ENCODE measurements at regions not wholly inside any gene's neighbourhood (a gene's known extent, or its start where the extent isn't known, plus 50 kb on each side); places are given as distances from the start of the nearest gene placed in this dataset.
"Not testable (repeated sequence)": the region's sequence is repeated elsewhere in the genome, so short reads cannot be mapped to it uniquely, and the experiment has no call there.

DNA sequence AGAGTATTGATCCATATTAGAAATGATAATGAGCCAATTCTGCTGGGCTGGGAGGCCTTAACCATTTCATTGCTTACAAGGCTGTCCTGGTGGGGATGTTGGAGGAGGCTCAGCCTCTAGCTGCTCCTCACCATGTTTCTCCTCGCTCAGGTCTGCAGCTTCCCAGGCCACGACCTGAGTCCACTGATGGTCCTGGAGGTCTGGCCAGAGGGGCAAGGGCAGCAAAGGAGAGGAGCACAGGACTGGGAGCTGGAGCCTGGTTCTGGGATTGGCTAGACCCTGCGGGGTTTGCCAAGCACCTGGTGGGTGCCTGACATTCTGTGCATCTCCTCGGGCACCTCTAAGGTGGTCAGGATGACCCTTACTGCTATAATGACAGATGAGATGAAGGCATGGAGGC is 92.6 kb downstream of the KIF26A start:
- no peak for DNase-seq

DNA sequence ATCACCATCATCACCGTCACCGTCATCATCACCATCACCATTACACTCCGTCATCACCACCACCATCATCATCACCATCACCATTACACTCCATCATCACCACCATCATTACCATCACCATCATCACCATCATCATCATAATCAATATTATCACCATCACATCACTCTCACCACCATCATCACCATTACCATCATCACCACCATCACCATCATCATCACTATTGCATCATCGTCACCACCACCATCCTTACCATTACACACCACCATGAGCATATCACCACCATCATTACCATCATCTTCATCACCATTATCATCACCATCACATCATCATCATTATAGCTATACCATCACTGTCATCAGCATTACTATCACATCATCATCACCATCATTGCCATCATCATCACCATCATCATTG is 93.7 kb downstream of the KIF26A start:
- no peak for DNase-seq

DNA sequence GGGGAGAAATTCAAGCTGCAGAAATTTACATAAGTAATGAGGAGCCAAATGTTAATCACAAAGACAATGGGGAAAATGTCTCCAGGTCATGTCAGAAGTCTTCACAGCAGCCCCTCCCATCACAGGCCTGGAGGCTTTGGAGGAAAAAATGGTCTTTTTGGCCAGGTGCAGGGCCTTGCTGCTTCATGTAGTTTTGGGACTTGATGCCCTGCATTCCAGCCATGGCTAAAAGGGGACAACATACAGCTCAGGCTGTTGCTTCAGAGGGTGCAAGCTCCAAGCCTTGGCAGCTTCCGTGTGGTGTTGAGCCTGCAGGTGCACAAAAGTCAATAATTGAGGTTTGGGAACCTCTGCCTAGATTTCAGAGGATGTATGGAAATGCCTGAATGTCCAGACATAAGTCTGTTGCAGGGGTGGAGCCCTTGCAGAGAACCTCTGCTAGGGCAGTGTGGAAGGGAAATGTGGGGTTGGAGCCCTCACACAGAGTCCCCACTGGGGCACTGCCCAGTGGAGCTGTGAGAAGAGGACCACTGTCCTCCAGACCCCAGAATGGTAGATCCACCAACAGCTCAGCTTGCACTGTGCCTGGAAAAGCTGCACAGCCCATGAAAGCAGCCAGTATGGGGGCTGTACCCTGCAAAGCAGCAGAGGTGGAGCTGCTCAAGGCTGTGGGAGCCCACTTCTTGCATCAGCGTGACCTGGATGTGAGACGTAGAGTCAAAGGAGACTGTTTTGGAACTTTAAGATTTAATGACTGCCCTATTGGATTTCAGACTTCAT is 95.8 kb downstream of the KIF26A start:
- not testable (repeated sequence) for DNase-seq

- no peak for DNase-seq
Measured at GRCh38 chr14:104235686-104236085, 97.3 kb downstream of the KIF26A start.

DNA sequence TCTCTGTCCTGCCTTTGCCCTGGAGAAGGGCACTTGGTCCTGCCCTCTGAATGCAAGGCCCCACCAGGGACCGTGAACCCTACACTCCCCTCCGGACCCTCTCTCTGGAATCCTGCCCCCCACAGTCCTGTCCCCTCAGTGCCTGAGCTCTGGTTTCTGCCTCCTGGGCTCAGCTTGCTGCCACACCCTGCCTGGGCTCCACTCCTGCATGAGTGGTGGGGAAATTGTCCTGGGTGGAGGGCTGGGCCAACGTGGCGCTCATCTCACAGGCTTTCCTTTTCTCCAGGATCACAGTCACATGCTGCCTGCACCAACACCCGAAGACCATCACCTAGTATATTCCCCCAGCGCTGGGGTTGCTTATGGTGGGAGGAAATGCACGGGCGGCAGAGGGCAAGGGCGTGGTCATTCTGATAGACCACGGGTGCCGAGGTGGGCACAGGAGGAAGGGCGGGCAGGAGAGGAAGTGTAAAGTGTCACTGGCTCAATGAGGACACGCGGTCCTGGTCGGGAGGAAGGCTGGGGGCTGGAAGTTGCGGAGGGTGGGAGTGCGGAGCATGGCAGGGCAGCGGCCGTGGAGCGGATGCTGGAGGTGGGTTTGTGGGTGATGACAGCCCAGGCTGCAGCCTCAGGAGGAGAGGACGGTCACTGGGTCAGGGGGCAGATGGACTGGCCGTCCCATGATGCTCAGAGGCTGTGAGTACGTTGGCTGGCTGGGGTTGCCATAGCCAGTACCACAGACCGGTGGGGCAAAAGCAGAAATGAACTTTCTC is 99.5 kb downstream of the KIF26A start:
- no peak for DNase-seq

- no peak for DNase-seq
Measured at GRCh38 chr14:104238424-104239184, 100.2 kb downstream of the KIF26A start.

GRCh38 chr14:104239185-104239775 is 100.9 kb downstream of the KIF26A start:
- DNase-seq = no peak

DNA sequence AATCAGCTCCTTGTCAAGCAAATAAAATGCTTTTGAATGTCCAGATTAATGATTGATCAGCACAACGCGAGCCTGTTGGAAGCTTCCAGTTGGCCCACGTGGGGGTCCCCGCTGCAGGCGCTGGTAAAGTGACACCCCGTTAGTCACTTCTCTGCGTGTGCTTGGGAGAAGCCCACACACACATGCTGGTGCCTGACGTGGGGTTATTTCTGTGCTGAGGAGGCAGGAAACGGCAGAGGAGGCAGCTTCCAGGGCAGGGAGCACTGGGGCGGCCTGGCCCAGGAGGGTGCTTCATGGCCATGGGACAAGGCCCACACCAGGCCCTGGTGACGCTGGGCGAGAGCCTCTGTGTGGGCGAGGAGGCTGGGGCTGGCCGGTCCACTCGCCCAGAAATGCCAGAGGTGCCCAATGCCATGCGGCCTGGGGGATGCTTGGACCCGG is 101.5 kb downstream of the KIF26A start:
- DNase-seq = no peak

- DNase-seq = no peak
Measured at GRCh38 chr14:104240434-104241157, 102.2 kb downstream of the KIF26A start.

DNA sequence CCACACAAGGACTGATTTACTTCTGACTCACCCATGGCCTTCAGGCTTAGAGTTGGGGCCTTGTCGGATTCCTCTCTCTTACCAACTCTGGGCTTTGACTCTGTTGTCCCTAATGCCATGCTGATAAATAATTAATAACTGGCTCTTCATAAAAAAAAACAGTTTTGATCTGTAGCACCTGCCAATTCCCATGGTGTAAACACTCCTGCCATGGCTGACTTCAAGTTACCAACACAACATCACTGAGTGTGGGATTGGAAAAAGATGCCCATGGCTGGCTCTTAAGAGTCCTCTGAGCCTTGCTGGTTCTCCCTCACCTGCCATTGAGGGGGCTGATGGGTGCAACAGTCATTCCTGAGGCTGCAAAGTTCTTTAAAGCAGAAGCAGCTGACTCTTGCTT is 104.8 kb downstream of the KIF26A start:
- DNase-seq = no peak

- no peak for DNase-seq
Measured at GRCh38 chr14:104244221-104245011, 106.0 kb downstream of the KIF26A start.

DNA sequence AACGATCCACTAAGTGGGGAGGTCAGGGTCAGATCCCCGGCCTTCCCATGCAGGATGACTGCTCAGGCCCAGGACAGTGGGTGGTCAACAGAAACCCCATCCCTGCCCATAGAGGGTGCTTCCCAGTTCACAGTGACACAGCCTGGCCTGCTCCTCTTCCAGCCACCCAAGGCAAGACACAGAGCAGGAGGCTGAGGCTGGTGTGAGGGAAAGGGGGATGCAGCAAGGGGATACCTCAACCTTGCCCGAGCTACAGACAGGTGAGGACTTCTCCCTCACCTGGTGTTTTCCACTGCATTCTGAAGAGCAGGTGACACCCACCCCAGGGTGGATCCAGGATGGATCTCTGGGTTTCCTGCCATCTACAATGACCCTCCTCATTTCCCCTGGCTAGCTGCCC is 106.7 kb downstream of the KIF26A start:
- no peak for DNase-seq

GRCh38 chr14:104245723-104246122 is 107.3 kb downstream of the KIF26A start:
- DNase-seq = no peak

GRCh38 chr14:104246401-104247335 is 108.3 kb downstream of the KIF26A start:
- no peak for DNase-seq

DNA sequence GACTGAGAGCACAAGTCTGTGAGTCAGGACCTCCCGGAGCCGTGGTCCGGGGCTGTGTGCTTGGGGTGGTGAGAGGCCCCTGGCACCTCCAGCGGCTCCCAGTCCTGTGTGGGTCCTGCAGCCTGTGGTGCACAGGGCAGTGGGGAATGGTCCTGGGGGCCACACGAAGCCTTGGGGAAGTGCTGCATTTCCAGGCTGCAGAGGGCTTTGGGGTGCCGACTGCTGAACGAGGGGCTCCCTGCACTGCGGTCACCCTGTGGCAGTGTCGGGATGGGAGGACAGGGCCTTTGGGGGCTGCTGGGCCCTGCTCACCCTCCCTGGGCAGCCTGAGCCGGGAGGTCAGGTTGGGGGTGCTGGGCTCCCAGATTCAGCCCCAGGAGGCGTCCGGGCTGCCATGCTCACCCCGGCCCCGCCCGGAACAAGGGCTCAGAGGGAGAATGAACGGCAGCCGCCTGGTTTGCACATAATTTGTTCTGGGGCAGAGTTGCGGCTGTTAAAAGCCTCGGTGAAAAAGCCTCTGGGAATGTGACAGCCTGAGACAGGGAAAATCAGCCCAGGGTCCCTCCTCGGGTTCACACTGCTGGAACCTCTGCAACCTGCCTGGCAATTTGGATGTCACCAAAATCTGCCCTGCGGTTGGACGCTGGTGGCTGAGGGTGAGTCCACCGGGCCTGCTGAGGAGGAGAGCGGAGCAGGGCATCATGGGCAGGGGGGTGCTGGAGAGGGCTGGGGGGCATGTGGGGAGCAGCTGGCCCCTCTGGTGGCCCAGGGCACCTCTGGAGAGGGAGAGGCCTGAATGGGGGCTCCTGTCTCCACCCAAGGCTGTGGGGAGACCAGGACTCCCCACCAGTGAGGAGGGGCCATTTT is 109.2 kb downstream of the KIF26A start:
- DNase-seq = no peak

DNA sequence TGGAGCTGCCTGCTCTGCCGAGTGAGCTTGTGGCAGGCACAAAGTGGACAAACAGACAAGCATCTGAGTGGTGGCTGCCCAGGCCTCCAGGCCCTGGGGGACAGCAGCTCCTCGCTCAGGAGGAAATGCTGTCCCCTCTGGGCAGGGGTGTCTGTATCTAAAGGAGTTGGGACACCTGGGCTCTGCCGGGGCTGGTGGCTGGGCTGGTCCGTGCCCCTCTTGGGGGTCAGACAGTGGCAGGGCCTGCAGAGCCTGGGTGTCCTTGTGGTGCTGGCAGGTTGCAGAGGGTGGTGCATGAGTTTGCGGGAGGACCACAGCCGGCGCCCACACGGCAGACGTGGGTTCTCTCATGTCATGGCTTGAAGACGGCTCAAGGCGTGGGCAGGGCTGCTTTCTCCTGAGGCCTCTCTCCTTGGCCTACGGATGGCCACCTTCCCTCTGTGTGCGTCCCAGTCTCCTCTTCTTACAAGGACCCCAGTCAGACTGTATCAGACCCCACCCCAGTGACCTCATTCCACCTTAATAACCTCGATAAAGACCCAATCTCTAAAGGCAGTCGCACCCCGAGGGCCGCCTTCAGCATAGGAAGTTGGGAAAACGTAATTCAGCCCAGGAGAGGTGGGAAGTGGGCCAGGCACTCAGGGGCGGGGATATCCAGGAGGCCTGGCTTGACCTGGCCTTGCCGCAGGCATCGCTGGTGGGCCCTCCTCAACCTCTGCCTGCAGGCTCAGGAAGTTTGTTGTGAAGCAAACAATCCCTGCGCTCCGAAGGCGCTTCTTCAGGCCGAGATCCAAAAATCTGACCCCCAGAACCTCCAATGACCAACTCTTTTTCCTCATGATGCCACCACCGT is 110.0 kb downstream of the KIF26A start:
- no peak for DNase-seq

- no peak for DNase-seq
Measured at GRCh38 chr14:104249089-104249488, 110.7 kb downstream of the KIF26A start.

- DNase-seq = no peak
Measured at GRCh38 chr14:104249706-104250105, 111.3 kb downstream of the KIF26A start.
